Right lobe of liver (tissue), 6 donors: ENCODE measurements at regions not wholly inside any gene's neighbourhood (a gene's known extent, or its start where the extent isn't known, plus 50 kb on each side); places are given as distances from the start of the nearest gene placed in this dataset.

ENCODE experiments used
- ATAC-seq, 4 donors: fragments of 200-7000 bp; cut with Tn5 transposase; one replicate each; pipeline ENCODE4 v1.9.1; 2020; ENCODE audit warnings: mild to moderate bottlenecking in 4 of 4, moderate library complexity in 4 of 4
- DNase-seq, 3 donors: peaks; one replicate each; pipeline ENCODE4 v3.0.0-alpha.2; 2020
- H3K27ac ChIP-seq, 3 donors: fragments of 200-600 bp; one replicate each; pipeline ENCODE4 v1.8.0; 2022
- H3K27me3 ChIP-seq, 2 donors: fragments of 200-600 bp; one replicate each; pipeline ENCODE4 v1.8.0; 2022
- H3K36me3 ChIP-seq, 4 donors: fragments of 200-600 bp; sonication (generic) in 1 of 4; one replicate each; pipeline versions ENCODE4 v1.5.1 to v1.8.0; 2017 to 2022; ENCODE audit warnings: control low read depth in 1 of 4
- H3K4me1 ChIP-seq, 4 donors: fragments of 200-600 bp; sonication (generic) in 1 of 4; one replicate each; pipeline versions ENCODE4 v1.5.1 to v1.8.0; 2017 to 2022; ENCODE audit warnings: control low read depth in 1 of 4
- H3K4me3 ChIP-seq, 3 donors: fragments of 200-600 bp; one replicate each; pipeline ENCODE4 v1.8.0; 2022
- H3K9me3 ChIP-seq, 4 donors: fragments of 200-600 bp; sonication (generic) in 1 of 4; one replicate each; pipeline versions ENCODE4 v1.5.1 to v1.8.0; 2017 to 2022; ENCODE audit warnings: control low read depth in 1 of 4
- CTCF ChIP-seq, 4 donors: fragments of 200-600 bp in 3 of 4; fragments of 450-650 bp in 1 of 4; IDR thresholded peaks; one replicate each; pipeline versions ENCODE4 v1.5.1 to v1.8.0; 2016 to 2022; ENCODE audit warnings: antibody characterized with exemption in 4 of 4, mild to moderate bottlenecking in 2 of 4
- POLR2A ChIP-seq: fragments of 450-650 bp; IDR thresholded peaks from one replicate; pipeline ENCODE4 v1.6.1; 2017; ENCODE audit warnings: antibody characterized with exemption, mild to moderate bottlenecking
- WGBS: methylation state at CpG from one replicate; pipeline ENCODE4 v1.1.6; 2018; ENCODE audit warnings: low coverage, low lambda C conversion rate; ENCODE audit not compliant: insufficient coverage; ENCODE audit errors: missing lambda C conversion rate; 5-methylcytosine and 5-hydroxymethylcytosine counted together
- intact Hi-C, 2 donors: fragments of 100-400 bp; cut with DNase I; formaldehyde crosslinking; loops; one replicate each; pipeline versions ENCODE4 v1.11.2 to v1.14.1; 2022
- donor health status: DM: no; HTN: yes; CAD: no.
- donor health status: DM: no; HTN: no; CAD: no.
- donor health status: DM: no; HTN: no; CAD: no.
- donor health status: DM: no; HTN: yes; CAD: no.
- donor health status: DM: no; HTN: yes; CAD: no.

- ATAC-seq, result peak; percentile 45 to 55 (median 48)
- intact Hi-C loops, result no loop called here
- no peaks in the 10 kb centered on the region for H3K27me3 ChIP-seq
- 30% methylated on average over 2 of the region's 2 CpGs for WGBS
- peak overlapping the region; percentile 30 to 45 (median 36) for H3K27ac ChIP-seq
- H3K9me3 ChIP-seq, result no peaks in the 10 kb centered on the region
- H3K4me3 ChIP-seq, result no peak overlapping the region
- H3K4me1 ChIP-seq, result peaks cover 0 to 32% (median 12%) of the 10 kb centered on the region in 4 donors
- no peaks in the 10 kb centered on the region for H3K36me3 ChIP-seq
- peak; percentile 62 to 74 (median 72) for DNase-seq
- TF ChIP-seq POLR2A (no peak), CTCF (IDR thresholded peaks at IDR 0.05) (no peak)
These were observed 106.4 kb upstream of the KIRREL3 start for GRCh38 chr11:127106938-127107337.

GRCh38 chr11:127105593-127106541 is 105.3 kb upstream of the KIRREL3 start:
- intact Hi-C loops, result no loop called here
- DNase-seq, result peak in 2 of 3 donors; percentile 44 to 66
- peak; percentile 66 to 75 (median 72) for ATAC-seq
- Histone ChIP-seq H3K27ac (peak overlapping the region; percentile 30 to 45 (median 36)), H3K4me1 (peaks cover 0 to 32% (median 12%) of the 10 kb centered on the region in 4 donors), H3K4me3 (no peak overlapping the region), H3K36me3 (no peaks in the 10 kb centered on the region), H3K27me3 (no peaks in the 10 kb centered on the region), H3K9me3 (no peaks in the 10 kb centered on the region)
- 38% methylated on average over 11 of the region's 15 CpGs for WGBS
- TF ChIP-seq CTCF (IDR thresholded peaks at IDR 0.05) (no peak), POLR2A (peak; percentile 21)

GRCh38 chr11:127103586-127104388 is 103.2 kb upstream of the KIRREL3 start:
- no peak for TF ChIP-seq POLR2A
- TF ChIP-seq CTCF (IDR thresholded peaks at IDR 0.05), result no peak
- Histone ChIP-seq H3K9me3 (no peaks in the 10 kb centered on the region), H3K4me1 (peaks cover 0 to 32% (median 12%) of the 10 kb centered on the region in 4 donors), H3K27me3 (no peaks in the 10 kb centered on the region), H3K27ac (peak overlapping the region in 2 of 3 donors; percentile 32 to 44), H3K4me3 (no peak overlapping the region), H3K36me3 (no peaks in the 10 kb centered on the region)
- DNase-seq (peak in 2 of 3 donors; percentile 44 to 56), ATAC-seq (peak; percentile 69 to 84 (median 74))
- intact Hi-C loops, result no loop called here
- WGBS, result 34% methylated on average over 8 of the region's 9 CpGs

- H3K9me3 ChIP-seq, result no peaks in the 10 kb centered on the region
- intact Hi-C loops, result no loop called here
- H3K27me3 ChIP-seq, result no peaks in the 10 kb centered on the region
- ATAC-seq, result no peak
- TF ChIP-seq POLR2A, result no peak
- TF ChIP-seq CTCF (IDR thresholded peaks at IDR 0.05), result no peak
- no CpG with 5 or more reads among the region's 1 CpG for WGBS
- no peak overlapping the region for H3K4me3 ChIP-seq
- H3K36me3 ChIP-seq, result no peaks in the 10 kb centered on the region
- peaks cover 0 to 9% (median 4%) of the 10 kb centered on the region in 4 donors for H3K4me1 ChIP-seq
- H3K27ac ChIP-seq, result no peak overlapping the region
- no peak for DNase-seq
These were observed 98.1 kb upstream of the KIRREL3 start for GRCh38 chr11:127098684-127099083.
